ENCODE measurements at regions not wholly inside any gene's neighbourhood (a gene's known extent, or its start where the extent isn't known, plus 50 kb on each side); places are given as distances from the start of the nearest gene placed in this dataset.

DNA sequence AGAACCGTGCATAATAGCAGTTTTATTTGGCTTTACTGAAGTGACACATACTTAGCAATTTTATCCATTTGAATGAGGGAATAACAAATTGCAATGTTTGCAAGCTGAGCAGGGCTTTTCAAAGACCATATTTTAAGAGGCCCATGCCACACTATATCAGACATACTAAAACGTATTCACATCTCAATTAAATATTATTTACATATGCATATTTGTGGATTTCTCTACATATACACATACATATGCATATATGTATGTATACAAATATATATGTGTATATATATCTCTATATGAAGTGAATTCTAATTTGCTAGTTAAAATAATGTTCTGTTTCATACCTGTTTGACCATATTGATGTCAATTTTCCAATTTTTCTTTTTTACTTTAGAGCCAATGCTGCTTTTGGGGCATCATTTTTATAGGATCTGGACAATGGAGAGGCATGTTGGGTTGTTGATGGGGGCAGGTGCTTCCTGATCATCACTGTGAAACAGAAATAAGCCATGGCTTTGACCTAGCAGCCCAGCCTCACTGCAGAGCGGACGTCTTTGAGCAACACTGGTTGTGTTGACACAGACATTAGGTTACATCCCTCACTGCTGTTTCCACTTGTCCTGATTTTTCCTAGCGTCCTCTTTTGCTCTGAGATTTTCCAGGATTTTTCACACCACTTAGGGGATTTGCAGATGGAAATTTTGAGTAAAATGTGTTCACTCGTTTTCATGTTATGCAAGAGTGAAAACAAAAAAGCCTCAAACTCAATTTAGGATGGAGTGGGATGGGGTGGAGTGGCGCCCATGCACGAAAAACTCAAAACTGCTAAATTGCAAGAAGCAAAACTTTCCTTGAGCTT is 56.9 kb downstream of the RDH14 start:
- Histone ChIP-seq H3K27me3 (no peaks in the 10 kb centered on the region), H3K27ac (no peak overlapping the region), H3K36me3 (ENCODE audit: low read depth, missing control alignments) (no peaks in the 10 kb centered on the region), H3K4me1 (no peaks in the 10 kb centered on the region), H3K9me3 (no peaks in the 10 kb centered on the region), H3K4me3 (no peak overlapping the region)
- no peak for TF ChIP-seq POLR2A (IDR thresholded peaks at IDR 0.05)
- TF ChIP-seq, protein P1, sequence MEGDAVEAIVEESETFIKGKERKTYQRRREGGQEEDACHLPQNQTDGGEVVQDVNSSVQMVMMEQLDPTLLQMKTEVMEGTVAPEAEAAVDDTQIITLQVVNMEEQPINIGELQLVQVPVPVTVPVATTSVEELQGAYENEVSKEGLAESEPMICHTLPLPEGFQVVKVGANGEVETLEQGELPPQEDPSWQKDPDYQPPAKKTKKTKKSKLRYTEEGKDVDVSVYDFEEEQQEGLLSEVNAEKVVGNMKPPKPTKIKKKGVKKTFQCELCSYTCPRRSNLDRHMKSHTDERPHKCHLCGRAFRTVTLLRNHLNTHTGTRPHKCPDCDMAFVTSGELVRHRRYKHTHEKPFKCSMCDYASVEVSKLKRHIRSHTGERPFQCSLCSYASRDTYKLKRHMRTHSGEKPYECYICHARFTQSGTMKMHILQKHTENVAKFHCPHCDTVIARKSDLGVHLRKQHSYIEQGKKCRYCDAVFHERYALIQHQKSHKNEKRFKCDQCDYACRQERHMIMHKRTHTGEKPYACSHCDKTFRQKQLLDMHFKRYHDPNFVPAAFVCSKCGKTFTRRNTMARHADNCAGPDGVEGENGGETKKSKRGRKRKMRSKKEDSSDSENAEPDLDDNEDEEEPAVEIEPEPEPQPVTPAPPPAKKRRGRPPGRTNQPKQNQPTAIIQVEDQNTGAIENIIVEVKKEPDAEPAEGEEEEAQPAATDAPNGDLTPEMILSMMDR (IDR thresholded peaks at IDR 0.05): no peak
- no peak for DNase-seq
- intact Hi-C loops (cut with DNase I; ENCODE audit: low total_unique reads): no loop called here
- 86 to 87% methylated on average over 8 of the region's 8 CpGs for WGBS, 2 donors

DNA sequence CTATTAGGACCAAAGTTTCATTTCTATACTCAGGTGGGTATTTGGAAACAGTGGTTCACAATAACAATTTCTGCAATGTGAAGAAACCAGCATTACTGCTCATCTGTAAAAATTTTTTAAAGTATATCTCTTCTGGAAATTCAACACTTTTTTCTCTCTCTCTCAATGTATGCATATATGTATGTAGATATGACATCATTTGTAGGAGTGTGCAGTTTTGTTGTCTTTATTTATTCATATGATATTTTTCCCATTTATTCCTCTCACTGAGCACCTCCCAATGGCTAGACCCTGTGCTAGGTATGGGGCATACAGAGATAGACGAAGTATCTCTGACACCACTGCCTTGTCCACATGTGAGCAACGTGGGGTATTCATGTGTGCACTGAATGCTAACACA is 58.3 kb downstream of the RDH14 start:
- 90% methylated on average over 2 of the region's 2 CpGs for WGBS, 2 donors
- TF ChIP-seq, protein P1 (IDR thresholded peaks at IDR 0.05): no peak
- no peak for TF ChIP-seq POLR2A (IDR thresholded peaks at IDR 0.05)
- Histone ChIP-seq H3K4me3 (no peak overlapping the region), H3K27me3 (no peaks in the 10 kb centered on the region), H3K36me3 (ENCODE audit: low read depth, missing control alignments) (no peaks in the 10 kb centered on the region), H3K9me3 (no peaks in the 10 kb centered on the region), H3K4me1 (no peaks in the 10 kb centered on the region), H3K27ac (no peak overlapping the region)
- intact Hi-C loops (cut with DNase I; ENCODE audit: low total_unique reads): no loop called here
- no peak for DNase-seq

- Histone ChIP-seq H3K27ac (no peak overlapping the region), H3K4me3 (no peak overlapping the region), H3K9me3 (no peaks in the 10 kb centered on the region), H3K27me3 (no peaks in the 10 kb centered on the region), H3K36me3 (ENCODE audit: low read depth, missing control alignments) (no peaks in the 10 kb centered on the region), H3K4me1 (no peaks in the 10 kb centered on the region)
- intact Hi-C loops (cut with DNase I; ENCODE audit: low total_unique reads): no loop called here
- TF ChIP-seq POLR2A (IDR thresholded peaks at IDR 0.05): no peak
- TF ChIP-seq, protein P1 (IDR thresholded peaks at IDR 0.05): no peak
- DNase-seq: no peak
- WGBS, 2 donors: 94 to 100% methylated on average over 1 of the region's 1 CpG
These were observed 58.7 kb downstream of the RDH14 start for GRCh38 chr2:18501729-18502128.

- no peak overlapping the region for H3K27ac ChIP-seq
- TF ChIP-seq, protein P1 (IDR thresholded peaks at IDR 0.05): no peak
- TF ChIP-seq POLR2A (IDR thresholded peaks at IDR 0.05): no peak
- H3K4me3 ChIP-seq: no peak overlapping the region
- DNase-seq: no peak
- intact Hi-C loops (cut with DNase I; ENCODE audit: low total_unique reads): no loop called here
- 92% methylated on average over 2 of the region's 2 CpGs for WGBS, 2 donors
- no peaks in the 10 kb centered on the region for H3K27me3 ChIP-seq
- no peaks in the 10 kb centered on the region for H3K36me3 ChIP-seq (ENCODE audit: low read depth, missing control alignments)
- no peaks in the 10 kb centered on the region for H3K4me1 ChIP-seq
- H3K9me3 ChIP-seq: no peaks in the 10 kb centered on the region
These were observed 59.3 kb downstream of the RDH14 start for GRCh38 chr2:18501156-18501555.

GRCh38 chr2:18500333-18500732 is 60.1 kb downstream of the RDH14 start:
- intact Hi-C loops (cut with DNase I; ENCODE audit: low total_unique reads): no loop called here
- no peak for DNase-seq
- Histone ChIP-seq H3K9me3 (no peaks in the 10 kb centered on the region), H3K36me3 (ENCODE audit: low read depth, missing control alignments) (no peaks in the 10 kb centered on the region), H3K4me1 (no peaks in the 10 kb centered on the region), H3K4me3 (no peak overlapping the region), H3K27me3 (no peaks in the 10 kb centered on the region), H3K27ac (no peak overlapping the region)
- TF ChIP-seq, protein P1 (IDR thresholded peaks at IDR 0.05): no peak
- TF ChIP-seq POLR2A (IDR thresholded peaks at IDR 0.05): no peak
- 73 to 77% methylated on average over 4 of the region's 4 CpGs for WGBS, 2 donors

All from testis (tissue), 2 donors.